Mucosa of descending colon (tissue), 3 donors: ENCODE measurements at regions not wholly inside any gene's neighbourhood (a gene's known extent, or its start where the extent isn't known, plus 50 kb on each side); places are given as distances from the start of the nearest gene placed in this dataset.

ENCODE experiments used
- ATAC-seq: fragments of 200-7000 bp; cut with Tn5 transposase; one replicate; pipeline ENCODE4 v1.9.1; 2020; ENCODE audit warnings: mild to moderate bottlenecking, moderate library complexity
- DNase-seq, 3 donors: peaks; one replicate each; pipeline ENCODE4 v3.0.0-alpha.2; 2020
- H3K36me3 ChIP-seq: fragments of 200-600 bp; one replicate; pipeline ENCODE4 v1.8.0; 2021; ENCODE audit warnings: low read depth, mild to moderate bottlenecking
- H3K4me1 ChIP-seq: fragments of 200-600 bp; one replicate; pipeline ENCODE4 v1.8.0; 2021; ENCODE audit warnings: low read depth, mild to moderate bottlenecking
- H3K4me3 ChIP-seq: fragments of 200-600 bp; one replicate; pipeline ENCODE4 v1.8.0; 2021; ENCODE audit warnings: mild to moderate bottlenecking
- H3K9me3 ChIP-seq: fragments of 200-600 bp; one replicate; pipeline ENCODE4 v1.8.0; 2021; ENCODE audit warnings: mild to moderate bottlenecking
- intact Hi-C, 2 donors: fragments of 100-400 bp; cut with DNase I in 1 of 2; cut with micrococcal nuclease in 1 of 2; formaldehyde crosslinking; loops; one replicate each; pipeline versions ENCODE4 v1.11.0 to v1.11.1; 2022; cut with DNase I, micrococcal nuclease
- TF ChIP-seq, protein P1 (sequence below): fragments of 200-600 bp; IDR thresholded peaks from one replicate; pipeline ENCODE4 v1.8.0; 2022; ENCODE audit warnings: antibody characterized with exemption, mild to moderate bottlenecking
- donor health status: DM: no; HTN: no; CAD: no; lungs with moderate emphysema.
- donor health status: DM: no; HTN: no; CAD: no.
- donor health status: DM: no; HTN: yes; CAD: no.

DNA sequence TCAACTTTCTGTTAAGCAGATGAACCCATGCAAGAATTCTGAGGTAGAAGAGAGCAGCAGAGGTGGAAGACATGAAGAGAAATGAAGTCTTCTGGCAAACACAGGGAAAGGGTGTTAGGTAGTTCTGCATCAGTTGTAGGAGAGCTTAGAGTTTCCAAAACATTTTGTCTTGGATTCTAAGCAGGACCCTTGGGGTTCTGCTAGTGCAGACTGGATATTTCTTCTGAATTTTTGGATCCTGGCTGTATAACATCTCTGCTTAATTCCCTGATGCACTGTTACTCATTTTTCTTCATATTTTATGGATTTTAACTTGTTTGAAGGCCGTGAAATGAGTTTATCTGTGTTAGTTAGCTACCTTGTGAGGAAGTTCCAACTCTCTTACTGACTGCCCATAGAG is 208.7 kb upstream of the SLC35G4 start:
- Histone ChIP-seq H3K36me3 (no peaks in the 10 kb centered on the region), H3K4me1 (no peaks in the 10 kb centered on the region), H3K4me3 (no peak overlapping the region), H3K9me3 (peaks cover 17% of the 10 kb centered on the region)
- ATAC-seq = no peak
- intact Hi-C loops = no loop called here
- DNase-seq = no peak
- TF ChIP-seq, protein P1, sequence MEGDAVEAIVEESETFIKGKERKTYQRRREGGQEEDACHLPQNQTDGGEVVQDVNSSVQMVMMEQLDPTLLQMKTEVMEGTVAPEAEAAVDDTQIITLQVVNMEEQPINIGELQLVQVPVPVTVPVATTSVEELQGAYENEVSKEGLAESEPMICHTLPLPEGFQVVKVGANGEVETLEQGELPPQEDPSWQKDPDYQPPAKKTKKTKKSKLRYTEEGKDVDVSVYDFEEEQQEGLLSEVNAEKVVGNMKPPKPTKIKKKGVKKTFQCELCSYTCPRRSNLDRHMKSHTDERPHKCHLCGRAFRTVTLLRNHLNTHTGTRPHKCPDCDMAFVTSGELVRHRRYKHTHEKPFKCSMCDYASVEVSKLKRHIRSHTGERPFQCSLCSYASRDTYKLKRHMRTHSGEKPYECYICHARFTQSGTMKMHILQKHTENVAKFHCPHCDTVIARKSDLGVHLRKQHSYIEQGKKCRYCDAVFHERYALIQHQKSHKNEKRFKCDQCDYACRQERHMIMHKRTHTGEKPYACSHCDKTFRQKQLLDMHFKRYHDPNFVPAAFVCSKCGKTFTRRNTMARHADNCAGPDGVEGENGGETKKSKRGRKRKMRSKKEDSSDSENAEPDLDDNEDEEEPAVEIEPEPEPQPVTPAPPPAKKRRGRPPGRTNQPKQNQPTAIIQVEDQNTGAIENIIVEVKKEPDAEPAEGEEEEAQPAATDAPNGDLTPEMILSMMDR = no peak

DNA sequence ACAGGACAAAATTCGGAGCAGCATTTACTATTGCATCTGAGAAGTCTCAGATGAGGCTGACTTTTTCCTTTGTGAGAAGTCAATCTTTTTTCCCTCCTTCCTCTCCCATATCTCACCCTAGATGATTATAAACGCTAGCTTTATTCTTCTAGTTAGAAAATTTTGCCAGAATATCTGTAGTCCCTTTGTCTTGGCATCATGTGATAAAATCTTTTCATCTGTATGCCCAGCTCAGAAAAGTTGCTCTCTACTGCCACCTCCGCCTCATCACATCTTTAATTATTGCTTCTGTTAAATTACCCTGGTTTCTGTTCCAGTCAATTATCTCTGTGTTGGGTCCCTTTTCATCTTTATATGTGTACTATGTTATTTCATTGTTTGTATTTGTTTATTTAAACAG is 210.8 kb upstream of the SLC35G4 start:
- Histone ChIP-seq H3K4me1 (no peaks in the 10 kb centered on the region), H3K4me3 (no peak overlapping the region), H3K36me3 (no peaks in the 10 kb centered on the region), H3K9me3 (peaks cover 24% of the 10 kb centered on the region)
- intact Hi-C loops = no loop called here
- DNase-seq = no peak
- no peak for ATAC-seq
- TF ChIP-seq, protein P1 = no peak

DNA sequence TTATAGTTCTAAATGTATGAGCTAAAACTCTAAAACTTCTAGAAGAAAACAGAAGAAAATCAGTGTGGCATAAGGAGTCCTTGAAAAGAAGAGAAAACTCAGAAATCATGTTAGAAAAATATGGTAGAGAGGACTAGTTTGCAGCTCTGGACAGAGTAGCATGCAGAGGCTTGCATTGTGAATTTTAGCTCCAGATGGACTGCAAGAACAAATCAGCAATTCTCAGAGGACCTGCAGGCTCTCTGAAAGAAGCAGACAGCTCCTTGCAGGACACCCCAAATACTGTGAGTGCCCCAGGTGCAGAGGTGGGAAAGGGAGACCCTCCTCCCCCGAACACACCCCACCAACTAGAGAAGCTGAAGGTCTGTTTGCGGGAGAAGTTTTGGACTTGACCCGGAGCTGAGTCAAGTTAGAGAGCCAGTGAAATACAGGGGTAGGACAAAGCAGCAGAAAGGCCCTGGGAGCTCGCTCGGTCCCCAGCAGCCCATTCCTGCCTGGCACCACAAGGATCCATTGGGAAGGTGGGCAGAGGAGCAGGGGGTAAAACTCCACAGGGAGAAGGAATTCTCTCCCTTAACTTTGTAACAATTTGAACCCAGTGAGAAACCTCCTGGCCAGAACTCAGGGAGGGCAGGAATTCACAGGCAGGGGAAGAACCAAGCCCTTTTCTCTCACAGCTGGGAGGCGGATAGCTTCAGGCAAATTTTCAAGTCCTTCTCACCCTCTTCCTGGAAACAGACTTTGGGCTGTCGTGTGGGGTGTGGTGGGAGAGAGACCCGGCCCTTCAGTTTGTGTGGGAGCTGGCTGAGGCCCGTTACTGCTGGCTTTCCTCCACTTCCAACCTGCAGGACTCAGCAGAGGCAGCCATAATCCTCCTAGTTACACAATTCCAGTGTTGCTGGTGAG is 216.2 kb upstream of the SLC35G4 start:
- Histone ChIP-seq H3K9me3 (peaks cover 29% of the 10 kb centered on the region), H3K36me3 (no peaks in the 10 kb centered on the region), H3K4me3 (no peak overlapping the region), H3K4me1 (no peaks in the 10 kb centered on the region)
- no peak for ATAC-seq
- intact Hi-C loops = no loop called here
- TF ChIP-seq, protein P1 = no peak
- DNase-seq = no peak

DNA sequence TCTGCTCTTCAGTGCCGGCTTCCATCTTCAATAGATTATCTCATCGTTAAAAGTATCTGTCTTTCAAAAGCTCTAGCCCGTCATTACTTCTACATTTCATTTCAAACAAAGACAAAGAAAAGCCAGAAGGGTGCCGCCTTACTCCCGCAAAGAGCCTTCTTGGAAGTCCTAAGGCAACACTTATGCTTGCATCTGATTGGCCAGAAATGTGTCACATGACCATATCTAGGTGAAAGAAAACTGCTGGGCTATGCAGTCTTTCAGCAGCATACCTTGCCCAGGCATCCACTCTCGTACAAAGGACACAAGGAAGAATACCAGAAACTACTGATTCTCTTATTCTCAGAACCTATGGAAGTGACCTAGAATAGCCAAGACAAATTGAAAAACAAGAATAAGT is 217.1 kb upstream of the SLC35G4 start:
- intact Hi-C loops = no loop called here
- Histone ChIP-seq H3K36me3 (no peaks in the 10 kb centered on the region), H3K4me3 (no peak overlapping the region), H3K4me1 (no peaks in the 10 kb centered on the region), H3K9me3 (peaks cover 29% of the 10 kb centered on the region)
- TF ChIP-seq, protein P1 = no peak
- ATAC-seq = no peak
- no peak for DNase-seq

DNA sequence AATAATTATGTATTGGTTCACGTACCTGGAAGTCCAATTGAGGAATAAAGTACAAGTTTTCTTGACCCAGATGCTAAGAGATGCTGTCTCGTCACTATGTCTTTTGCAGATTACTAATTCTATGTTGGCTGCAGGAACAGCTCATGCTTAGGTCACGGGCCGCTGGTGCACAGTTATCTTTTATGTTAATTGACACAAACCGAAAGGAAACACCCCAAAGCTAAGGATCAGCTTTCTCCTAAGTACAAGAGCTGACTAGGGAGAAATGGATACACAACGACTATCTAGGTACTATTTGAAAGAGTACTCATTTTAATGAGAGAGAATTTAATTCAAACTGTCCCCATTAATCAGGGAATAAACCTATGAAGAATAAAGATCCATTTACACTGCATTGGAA is 217.7 kb upstream of the SLC35G4 start:
- intact Hi-C loops = no loop called here
- Histone ChIP-seq H3K9me3 (peaks cover 29% of the 10 kb centered on the region), H3K4me3 (no peak overlapping the region), H3K4me1 (no peaks in the 10 kb centered on the region), H3K36me3 (no peaks in the 10 kb centered on the region)
- DNase-seq (no peak), ATAC-seq (no peak)
- TF ChIP-seq, protein P1 = no peak
